ENCODE measurements at regions not wholly inside any gene's neighbourhood (a gene's known extent, or its start where the extent isn't known, plus 50 kb on each side); places are given as distances from the start of the nearest gene placed in this dataset.

DNA sequence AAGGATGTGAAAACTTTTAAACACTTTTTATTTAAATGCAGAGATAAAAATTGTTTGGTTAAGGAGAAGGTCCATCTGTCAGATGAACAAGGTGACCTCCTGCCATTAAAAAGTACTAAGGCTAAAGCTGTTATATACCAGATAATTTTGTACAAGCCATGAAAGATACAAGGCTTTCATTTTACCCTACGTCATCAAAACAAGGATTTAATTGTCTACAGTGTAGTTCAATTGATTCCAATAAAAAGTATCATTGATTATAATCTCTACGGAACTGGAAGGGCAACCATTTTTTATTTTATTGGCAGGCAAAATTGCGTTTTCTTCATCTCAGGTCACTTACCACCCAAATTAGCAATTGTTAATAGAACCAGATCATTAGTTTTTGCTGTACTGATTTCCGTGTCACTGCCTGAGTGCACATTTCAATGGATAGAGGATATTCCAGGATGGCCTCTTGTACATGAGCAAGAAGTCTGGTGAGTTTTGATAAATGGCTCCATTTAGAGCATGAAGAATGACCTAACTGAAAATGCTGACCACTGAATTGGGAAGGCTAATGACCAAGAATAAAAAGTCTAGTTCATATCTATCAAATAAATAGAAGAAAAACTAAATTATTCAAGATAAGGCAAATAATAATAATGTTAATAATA, 564.9 kb downstream of the JRKL start:
- WGBS = 62% methylated on average over 4 of the region's 4 CpGs
- no peaks in the 10 kb centered on the region for H3K4me1 ChIP-seq (ENCODE audit: control insufficient read depth in 4 of 4, insufficient read depth in 4 of 4, low read length in 3 of 4)
- no peak overlapping the region for H3K9ac ChIP-seq (ENCODE audit: low read depth in 1 of 2, low read length in 2 of 2)
- no peak overlapping the region for H3K27ac ChIP-seq (ENCODE audit: low read depth in 1 of 2, low read length in 2 of 2)
- no peaks in the 10 kb centered on the region for H3K36me3 ChIP-seq (ENCODE audit: control insufficient read depth in 4 of 4, insufficient read depth in 3 of 4, low read depth in 1 of 4, low read length in 3 of 4)
- H3K9me3 ChIP-seq (ENCODE audit: control insufficient read depth in 4 of 4, low read length in 3 of 4) = no peaks in the 10 kb centered on the region
- TF ChIP-seq JUND (IDR thresholded peaks at IDR 0.05) (no peak), FOXA2 (IDR thresholded peaks at IDR 0.05) (no peak), YY1 (IDR thresholded peaks at IDR 0.05) (no peak), NR2F2 (IDR thresholded peaks at IDR 0.05) (no peak), TAF1 (conservative IDR thresholded peaks at IDR 0.05) (no peak), HNF4G (IDR thresholded peaks at IDR 0.05) (no peak), HNF4A (conservative IDR thresholded peaks at IDR 0.05) (no peak), RXRA (IDR thresholded peaks at IDR 0.05) (no peak), GABPA (IDR thresholded peaks at IDR 0.05 in 1 of 2, conservative IDR thresholded peaks at IDR 0.05 in 1 of 2) (no peak)
- TF ChIP-seq, protein P1, sequence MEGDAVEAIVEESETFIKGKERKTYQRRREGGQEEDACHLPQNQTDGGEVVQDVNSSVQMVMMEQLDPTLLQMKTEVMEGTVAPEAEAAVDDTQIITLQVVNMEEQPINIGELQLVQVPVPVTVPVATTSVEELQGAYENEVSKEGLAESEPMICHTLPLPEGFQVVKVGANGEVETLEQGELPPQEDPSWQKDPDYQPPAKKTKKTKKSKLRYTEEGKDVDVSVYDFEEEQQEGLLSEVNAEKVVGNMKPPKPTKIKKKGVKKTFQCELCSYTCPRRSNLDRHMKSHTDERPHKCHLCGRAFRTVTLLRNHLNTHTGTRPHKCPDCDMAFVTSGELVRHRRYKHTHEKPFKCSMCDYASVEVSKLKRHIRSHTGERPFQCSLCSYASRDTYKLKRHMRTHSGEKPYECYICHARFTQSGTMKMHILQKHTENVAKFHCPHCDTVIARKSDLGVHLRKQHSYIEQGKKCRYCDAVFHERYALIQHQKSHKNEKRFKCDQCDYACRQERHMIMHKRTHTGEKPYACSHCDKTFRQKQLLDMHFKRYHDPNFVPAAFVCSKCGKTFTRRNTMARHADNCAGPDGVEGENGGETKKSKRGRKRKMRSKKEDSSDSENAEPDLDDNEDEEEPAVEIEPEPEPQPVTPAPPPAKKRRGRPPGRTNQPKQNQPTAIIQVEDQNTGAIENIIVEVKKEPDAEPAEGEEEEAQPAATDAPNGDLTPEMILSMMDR (IDR thresholded peaks at IDR 0.05; ENCODE audit: low read depth, low read length, missing input control) = no peak
- TF ChIP-seq, protein P2, sequence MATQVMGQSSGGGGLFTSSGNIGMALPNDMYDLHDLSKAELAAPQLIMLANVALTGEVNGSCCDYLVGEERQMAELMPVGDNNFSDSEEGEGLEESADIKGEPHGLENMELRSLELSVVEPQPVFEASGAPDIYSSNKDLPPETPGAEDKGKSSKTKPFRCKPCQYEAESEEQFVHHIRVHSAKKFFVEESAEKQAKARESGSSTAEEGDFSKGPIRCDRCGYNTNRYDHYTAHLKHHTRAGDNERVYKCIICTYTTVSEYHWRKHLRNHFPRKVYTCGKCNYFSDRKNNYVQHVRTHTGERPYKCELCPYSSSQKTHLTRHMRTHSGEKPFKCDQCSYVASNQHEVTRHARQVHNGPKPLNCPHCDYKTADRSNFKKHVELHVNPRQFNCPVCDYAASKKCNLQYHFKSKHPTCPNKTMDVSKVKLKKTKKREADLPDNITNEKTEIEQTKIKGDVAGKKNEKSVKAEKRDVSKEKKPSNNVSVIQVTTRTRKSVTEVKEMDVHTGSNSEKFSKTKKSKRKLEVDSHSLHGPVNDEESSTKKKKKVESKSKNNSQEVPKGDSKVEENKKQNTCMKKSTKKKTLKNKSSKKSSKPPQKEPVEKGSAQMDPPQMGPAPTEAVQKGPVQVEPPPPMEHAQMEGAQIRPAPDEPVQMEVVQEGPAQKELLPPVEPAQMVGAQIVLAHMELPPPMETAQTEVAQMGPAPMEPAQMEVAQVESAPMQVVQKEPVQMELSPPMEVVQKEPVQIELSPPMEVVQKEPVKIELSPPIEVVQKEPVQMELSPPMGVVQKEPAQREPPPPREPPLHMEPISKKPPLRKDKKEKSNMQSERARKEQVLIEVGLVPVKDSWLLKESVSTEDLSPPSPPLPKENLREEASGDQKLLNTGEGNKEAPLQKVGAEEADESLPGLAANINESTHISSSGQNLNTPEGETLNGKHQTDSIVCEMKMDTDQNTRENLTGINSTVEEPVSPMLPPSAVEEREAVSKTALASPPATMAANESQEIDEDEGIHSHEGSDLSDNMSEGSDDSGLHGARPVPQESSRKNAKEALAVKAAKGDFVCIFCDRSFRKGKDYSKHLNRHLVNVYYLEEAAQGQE (IDR thresholded peaks at IDR 0.05) = no peak
- TF ChIP-seq, protein P3, sequence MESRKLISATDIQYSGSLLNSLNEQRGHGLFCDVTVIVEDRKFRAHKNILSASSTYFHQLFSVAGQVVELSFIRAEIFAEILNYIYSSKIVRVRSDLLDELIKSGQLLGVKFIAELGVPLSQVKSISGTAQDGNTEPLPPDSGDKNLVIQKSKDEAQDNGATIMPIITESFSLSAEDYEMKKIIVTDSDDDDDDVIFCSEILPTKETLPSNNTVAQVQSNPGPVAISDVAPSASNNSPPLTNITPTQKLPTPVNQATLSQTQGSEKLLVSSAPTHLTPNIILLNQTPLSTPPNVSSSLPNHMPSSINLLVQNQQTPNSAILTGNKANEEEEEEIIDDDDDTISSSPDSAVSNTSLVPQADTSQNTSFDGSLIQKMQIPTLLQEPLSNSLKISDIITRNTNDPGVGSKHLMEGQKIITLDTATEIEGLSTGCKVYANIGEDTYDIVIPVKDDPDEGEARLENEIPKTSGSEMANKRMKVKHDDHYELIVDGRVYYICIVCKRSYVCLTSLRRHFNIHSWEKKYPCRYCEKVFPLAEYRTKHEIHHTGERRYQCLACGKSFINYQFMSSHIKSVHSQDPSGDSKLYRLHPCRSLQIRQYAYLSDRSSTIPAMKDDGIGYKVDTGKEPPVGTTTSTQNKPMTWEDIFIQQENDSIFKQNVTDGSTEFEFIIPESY (IDR thresholded peaks at IDR 0.05) = no peak
- TF ChIP-seq, protein P4, sequence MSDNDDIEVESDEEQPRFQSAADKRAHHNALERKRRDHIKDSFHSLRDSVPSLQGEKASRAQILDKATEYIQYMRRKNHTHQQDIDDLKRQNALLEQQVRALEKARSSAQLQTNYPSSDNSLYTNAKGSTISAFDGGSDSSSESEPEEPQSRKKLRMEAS (IDR thresholded peaks at IDR 0.05) = no peak
- TF ChIP-seq, protein P5, sequence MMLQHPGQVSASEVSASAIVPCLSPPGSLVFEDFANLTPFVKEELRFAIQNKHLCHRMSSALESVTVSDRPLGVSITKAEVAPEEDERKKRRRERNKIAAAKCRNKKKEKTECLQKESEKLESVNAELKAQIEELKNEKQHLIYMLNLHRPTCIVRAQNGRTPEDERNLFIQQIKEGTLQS (IDR thresholded peaks at IDR 0.05) = no peak
- no peak overlapping the region for H3K4me3 ChIP-seq (ENCODE audit: low read depth in 1 of 3, low read length in 3 of 3)
- H3K27me3 ChIP-seq (ENCODE audit: control insufficient read depth in 4 of 4, insufficient read depth in 4 of 4, low read length in 3 of 4) = no peaks in the 10 kb centered on the region
- no peak for DNase-seq (ENCODE audit: low spot score)

- H3K9me3 ChIP-seq (ENCODE audit: control insufficient read depth in 4 of 4, low read length in 3 of 4) = no peaks in the 10 kb centered on the region
- TF ChIP-seq, protein P2 (IDR thresholded peaks at IDR 0.05) = no peak
- TF ChIP-seq HNF4A (conservative IDR thresholded peaks at IDR 0.05) = no peak
- TF ChIP-seq, protein P4 (IDR thresholded peaks at IDR 0.05) = no peak
- no peak for TF ChIP-seq HNF4G (IDR thresholded peaks at IDR 0.05)
- TF ChIP-seq, protein P5 (IDR thresholded peaks at IDR 0.05) = no peak
- no peak for TF ChIP-seq EGR1 (IDR thresholded peaks at IDR 0.05; ENCODE audit: low read depth in 2 of 2)
- no peak for TF ChIP-seq FOXA1 (IDR thresholded peaks at IDR 0.05)
- TF ChIP-seq YY1 (IDR thresholded peaks at IDR 0.05) = no peak
- TF ChIP-seq SP1 (IDR thresholded peaks at IDR 0.05) = no peak
- no peak for TF ChIP-seq JUND (IDR thresholded peaks at IDR 0.05)
- TF ChIP-seq RAD21 (IDR thresholded peaks at IDR 0.05) = no peak
- TF ChIP-seq NR2F2 (IDR thresholded peaks at IDR 0.05) = no peak
- no peak for TF ChIP-seq TAF1 (conservative IDR thresholded peaks at IDR 0.05)
- no peak for TF ChIP-seq FOXA2 (IDR thresholded peaks at IDR 0.05)
- no peak for TF ChIP-seq GABPA (IDR thresholded peaks at IDR 0.05 in 1 of 2, conservative IDR thresholded peaks at IDR 0.05 in 1 of 2)
- no peak for DNase-seq (ENCODE audit: low spot score)
- no peaks in the 10 kb centered on the region for H3K27me3 ChIP-seq (ENCODE audit: control insufficient read depth in 4 of 4, insufficient read depth in 4 of 4, low read length in 3 of 4)
- H3K4me3 ChIP-seq (ENCODE audit: low read depth in 1 of 3, low read length in 3 of 3) = no peak overlapping the region
- no peaks in the 10 kb centered on the region for H3K36me3 ChIP-seq (ENCODE audit: control insufficient read depth in 4 of 4, insufficient read depth in 3 of 4, low read depth in 1 of 4, low read length in 3 of 4)
- H3K27ac ChIP-seq (ENCODE audit: low read depth in 1 of 2, low read length in 2 of 2) = no peak overlapping the region
- 66% methylated on average over 2 of the region's 2 CpGs for WGBS
- no peak overlapping the region for H3K9ac ChIP-seq (ENCODE audit: low read depth in 1 of 2, low read length in 2 of 2)
- no peaks in the 10 kb centered on the region for H3K4me1 ChIP-seq (ENCODE audit: control insufficient read depth in 4 of 4, insufficient read depth in 4 of 4, low read length in 3 of 4)
Observed at GRCh38 chr11:96960476-96960875, 570.7 kb downstream of the JRKL start.
